Raji (cell line): ENCODE measurements at regions not wholly inside any gene's neighbourhood (a gene's known extent, or its start where the extent isn't known, plus 50 kb on each side); places are given as distances from the start of the nearest gene placed in this dataset.

Experiments used
- POLR2A ChIP-seq: IDR thresholded peaks from 2 replicates; pipeline ENCODE4 v1.6.1; 2011; ENCODE audit warnings: low read depth, low read length, control low read depth; ENCODE audit not compliant: insufficient read depth

DNA sequence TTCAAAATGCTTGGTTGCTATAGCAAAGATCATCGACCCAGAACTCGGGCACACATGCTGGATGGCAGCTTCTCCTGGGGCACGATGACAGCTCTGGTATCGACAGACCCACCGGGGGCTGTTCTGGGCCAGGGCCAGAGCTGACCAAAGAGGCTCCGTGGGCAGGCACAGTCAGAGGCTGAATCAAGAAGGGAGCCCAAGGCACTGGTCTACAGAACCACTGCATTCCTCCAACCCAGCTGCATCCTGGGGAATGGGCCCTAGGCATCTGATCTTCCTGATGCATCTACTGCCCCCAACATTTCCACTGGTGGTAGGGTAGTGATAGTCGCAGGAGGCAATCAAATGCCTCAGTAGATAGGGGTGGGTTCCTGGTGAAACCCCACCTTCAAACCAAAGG lies 470.3 kb downstream of the TBC1D22A start:
- TF ChIP-seq POLR2A, result no peak

DNA sequence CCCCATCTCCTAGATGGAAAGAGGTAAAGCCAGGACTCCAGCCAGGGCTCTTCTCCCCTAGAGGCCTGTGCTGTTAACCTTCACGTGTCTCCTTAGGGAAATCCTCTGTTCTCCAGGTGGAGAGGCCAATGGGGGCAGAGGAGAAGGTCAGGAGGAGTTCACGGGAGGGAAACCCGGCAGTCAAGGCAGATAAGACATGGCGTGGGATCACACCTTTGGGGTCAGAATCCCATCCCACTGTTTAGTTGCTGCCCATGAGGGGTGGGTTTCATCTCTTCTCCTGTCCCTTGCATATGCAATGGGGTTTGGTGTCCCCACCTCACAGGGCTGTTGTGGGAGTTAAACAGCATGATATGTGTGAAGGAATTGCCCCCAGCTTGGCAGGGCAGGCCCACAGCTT lies 469.7 kb downstream of the TBC1D22A start:
- TF ChIP-seq POLR2A, result no peak

DNA sequence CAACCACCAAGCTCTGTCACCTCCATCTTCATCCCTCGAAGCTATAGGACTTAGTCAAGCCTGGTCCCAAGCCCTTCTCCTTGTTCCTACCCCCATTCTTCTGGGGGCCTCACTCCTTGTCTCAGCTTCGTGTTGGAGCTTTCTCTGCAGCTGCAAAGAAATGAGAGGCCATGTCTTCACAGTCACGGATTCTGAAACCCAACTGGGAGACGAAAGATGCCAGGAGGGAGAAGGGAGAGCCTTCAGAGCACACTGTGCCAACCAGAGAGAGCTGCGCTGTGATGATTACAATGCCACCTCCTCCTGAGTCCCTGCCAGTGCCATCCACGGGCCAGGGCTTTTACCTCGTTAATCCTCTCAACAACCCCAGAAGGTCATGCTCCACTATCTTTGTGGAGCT lies 469.3 kb downstream of the TBC1D22A start:
- TF ChIP-seq POLR2A, result no peak

- TF ChIP-seq POLR2A, result no peak
Measured at GRCh38 chr22:47230741-47231140, 468.3 kb downstream of the TBC1D22A start.

DNA sequence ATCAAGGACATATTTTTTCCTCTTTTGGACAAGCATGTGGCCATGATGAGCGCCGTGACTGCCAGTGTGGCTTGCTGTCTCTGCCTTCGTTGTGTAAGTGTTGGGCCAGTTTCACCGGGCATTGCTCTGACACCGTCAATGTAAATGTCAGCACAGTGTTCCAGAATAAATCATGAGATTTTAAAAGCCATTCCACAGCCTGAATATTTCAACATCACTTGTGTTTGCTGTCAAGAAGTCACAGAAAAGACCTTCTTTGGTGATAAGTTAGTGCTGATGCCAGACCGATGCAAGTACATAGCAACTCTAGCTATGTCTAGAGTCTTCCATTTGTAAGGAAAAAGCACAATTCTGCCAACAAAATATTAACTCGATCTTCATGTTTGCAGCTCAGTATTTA lies 467.8 kb downstream of the TBC1D22A start:
- TF ChIP-seq POLR2A, result no peak

- no peak for TF ChIP-seq POLR2A
Measured at GRCh38 chr22:47228767-47229166, 466.3 kb downstream of the TBC1D22A start.

DNA sequence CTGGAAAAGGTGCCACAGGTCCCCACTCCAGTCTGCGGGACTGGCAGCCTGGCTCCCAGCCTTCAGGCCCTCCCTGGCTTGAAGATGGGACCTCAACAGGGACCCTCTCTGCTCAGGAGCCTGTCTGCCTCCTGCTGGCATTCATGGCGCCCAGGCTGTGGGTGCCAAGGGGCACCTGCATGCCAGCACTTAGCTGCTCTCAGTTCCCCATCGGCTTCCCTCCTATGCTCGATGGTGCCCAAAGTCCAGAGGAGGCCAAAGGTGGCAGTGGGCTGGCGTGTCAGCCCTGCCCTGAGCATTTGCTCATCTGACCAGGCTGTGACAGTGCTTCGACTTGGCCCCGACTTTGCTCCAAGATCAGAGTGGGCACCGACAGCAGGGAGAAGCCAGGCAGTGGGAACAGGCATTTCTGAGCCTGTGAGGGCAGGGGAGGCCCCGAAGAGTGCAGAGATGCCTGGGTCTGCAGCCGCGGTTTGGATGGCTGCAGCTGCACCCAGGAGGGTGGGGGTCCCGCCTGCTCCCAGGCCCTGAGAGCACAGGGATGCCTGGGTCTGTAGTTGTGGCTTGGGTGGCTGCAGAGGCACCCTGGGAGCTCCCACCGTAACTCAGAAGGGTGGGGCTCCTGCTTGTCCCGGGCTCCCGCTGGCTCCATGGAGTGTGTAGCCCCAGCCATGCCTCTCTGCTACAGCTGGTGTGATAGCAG lies 463.6 kb downstream of the TBC1D22A start:
- no peak for TF ChIP-seq POLR2A

DNA sequence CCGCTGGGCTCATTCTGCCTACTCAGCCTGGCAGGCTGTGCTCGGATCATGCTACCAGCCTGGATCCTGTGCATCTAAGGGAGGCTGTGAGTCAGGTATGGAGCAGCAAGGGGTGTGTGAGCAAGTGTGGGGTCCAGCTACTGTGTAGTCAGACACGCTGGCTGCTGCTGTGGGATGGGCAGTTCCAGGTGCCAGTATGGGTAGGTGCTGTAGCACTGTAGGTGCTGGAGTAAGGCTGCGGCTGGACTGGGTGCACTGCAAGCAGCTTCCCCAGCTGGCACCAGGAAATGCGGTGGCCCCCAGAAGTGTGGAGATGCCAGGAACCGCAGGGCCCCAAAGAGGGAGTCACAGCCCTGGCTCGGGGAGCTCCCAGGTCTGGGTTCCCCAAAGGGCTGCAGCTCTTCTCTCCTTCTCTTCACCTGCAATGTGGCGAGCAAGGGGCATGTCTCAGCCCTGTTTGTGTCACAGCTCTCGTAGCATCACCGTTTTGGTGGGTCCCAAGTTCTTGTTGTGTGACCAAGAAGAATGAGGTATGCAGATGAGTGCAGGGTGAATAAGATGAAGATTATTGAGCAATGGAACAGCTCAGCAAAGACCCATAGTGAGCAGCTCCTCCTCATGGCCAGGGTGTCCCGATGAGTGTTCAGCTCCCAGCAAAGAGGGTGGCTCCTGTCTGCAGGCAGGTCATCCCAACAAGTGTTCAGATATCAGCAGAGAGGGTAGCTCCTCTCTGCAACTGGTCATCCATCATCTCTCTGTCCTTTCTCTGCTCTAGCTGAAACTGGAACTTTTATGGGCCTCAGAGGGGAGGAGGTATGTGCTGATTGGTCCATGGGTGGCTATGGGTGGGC lies 462.9 kb downstream of the TBC1D22A start:
- no peak for TF ChIP-seq POLR2A
